Choroid plexus epithelial cell (primary cell): ENCODE measurements at regions not wholly inside any gene's neighbourhood (a gene's known extent, or its start where the extent isn't known, plus 50 kb on each side); places are given as distances from the start of the nearest gene placed in this dataset.

ENCODE experiments used
- DNase-seq: peaks from one replicate; pipeline ENCODE4 v3.0.0-alpha.2; 2010; ENCODE audit warnings: low read depth
- H3K4me3 ChIP-seq: 2 replicates; pipeline ENCODE4 v1.5.1; 2011; ENCODE audit warnings: low read depth, mild to moderate bottlenecking, control low read depth, low read length, moderate library complexity
- TF ChIP-seq, protein P1 (sequence below): conservative IDR thresholded peaks from 2 replicates; pipeline ENCODE4 v1.5.1; 2011; ENCODE audit warnings: low read depth, mild to moderate bottlenecking, control low read depth, inconsistent platforms, low read length, moderate library complexity

DNA sequence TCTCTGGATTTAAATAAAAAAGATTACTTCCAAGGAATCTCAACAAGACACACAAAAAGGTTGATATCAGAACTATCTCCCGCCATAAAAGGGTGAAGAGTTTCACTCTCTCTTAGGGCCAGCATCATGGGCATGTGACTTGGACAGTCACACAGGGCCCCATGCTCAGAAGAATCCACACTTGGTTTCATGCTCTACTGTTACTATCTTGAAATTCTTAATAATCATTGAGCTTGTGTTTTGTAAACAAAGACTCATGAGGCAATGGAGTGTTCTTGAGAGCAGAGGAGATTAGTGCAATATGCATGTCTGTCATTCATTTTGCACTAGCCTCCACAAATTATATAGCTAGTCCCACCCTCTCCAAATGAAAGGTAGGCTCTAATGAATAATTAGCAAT, 58.4 kb downstream of the HMHB1 start:
- H3K4me3 ChIP-seq, result no peak overlapping the region
- no peak for DNase-seq
- TF ChIP-seq, protein P1, sequence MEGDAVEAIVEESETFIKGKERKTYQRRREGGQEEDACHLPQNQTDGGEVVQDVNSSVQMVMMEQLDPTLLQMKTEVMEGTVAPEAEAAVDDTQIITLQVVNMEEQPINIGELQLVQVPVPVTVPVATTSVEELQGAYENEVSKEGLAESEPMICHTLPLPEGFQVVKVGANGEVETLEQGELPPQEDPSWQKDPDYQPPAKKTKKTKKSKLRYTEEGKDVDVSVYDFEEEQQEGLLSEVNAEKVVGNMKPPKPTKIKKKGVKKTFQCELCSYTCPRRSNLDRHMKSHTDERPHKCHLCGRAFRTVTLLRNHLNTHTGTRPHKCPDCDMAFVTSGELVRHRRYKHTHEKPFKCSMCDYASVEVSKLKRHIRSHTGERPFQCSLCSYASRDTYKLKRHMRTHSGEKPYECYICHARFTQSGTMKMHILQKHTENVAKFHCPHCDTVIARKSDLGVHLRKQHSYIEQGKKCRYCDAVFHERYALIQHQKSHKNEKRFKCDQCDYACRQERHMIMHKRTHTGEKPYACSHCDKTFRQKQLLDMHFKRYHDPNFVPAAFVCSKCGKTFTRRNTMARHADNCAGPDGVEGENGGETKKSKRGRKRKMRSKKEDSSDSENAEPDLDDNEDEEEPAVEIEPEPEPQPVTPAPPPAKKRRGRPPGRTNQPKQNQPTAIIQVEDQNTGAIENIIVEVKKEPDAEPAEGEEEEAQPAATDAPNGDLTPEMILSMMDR, result no peak

DNA sequence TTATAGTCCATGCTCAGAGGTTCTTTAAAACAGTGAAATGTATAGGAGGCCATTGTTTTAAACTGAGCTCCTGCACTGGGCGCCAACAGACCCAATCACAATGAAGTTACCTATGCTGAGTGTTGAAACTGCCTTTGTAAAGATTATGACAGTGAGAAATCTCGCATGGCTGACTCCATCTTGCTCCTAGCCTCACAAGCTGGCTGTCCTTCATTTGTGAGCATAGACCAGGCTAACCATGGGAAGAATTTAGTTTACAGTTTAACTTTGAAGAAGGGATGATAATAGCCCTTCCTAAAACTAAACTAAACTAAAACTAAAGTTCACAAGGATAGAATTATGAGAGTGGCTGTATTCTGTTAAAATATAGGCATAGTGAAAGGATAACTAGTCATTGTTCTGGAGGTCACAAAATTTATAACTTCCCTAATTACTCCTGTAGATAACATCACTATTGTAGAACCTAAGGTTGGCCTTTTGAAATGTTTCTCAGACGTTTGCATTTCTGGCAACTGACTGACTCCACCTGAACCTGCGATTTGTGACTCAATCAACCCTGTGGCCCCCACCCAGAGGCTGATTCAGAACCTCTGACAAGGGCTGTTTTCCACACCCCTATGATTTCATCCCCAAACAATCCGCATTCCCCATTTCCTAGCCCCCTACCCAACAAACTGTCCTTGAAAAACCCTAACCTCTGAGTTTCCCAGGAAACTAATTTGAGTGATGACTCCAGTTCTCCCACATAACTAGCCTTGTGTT, 59.1 kb downstream of the HMHB1 start:
- no peak for DNase-seq
- TF ChIP-seq, protein P1, result no peak
- H3K4me3 ChIP-seq, result no peak overlapping the region

DNA sequence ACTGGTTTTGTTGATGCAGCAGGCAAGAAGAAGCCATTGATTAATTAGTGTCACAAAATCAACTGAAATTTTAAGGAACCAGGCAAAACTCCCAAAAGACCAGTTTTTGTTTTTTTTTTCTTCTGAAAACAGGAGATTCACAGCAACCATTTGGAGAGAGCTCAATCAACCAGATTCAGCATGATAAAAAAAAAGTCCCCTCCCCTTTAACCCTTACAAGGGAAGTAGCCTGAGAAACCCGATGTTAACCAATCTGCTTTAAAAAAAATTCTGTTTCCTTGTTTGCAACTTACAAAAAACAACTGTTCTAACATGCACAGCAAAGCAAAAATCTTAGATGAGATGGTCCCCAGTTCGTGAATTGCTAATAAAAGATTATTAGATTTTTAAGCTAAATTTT, 59.7 kb downstream of the HMHB1 start:
- no peak overlapping the region for H3K4me3 ChIP-seq
- DNase-seq, result no peak
- TF ChIP-seq, protein P1, result no peak

DNA sequence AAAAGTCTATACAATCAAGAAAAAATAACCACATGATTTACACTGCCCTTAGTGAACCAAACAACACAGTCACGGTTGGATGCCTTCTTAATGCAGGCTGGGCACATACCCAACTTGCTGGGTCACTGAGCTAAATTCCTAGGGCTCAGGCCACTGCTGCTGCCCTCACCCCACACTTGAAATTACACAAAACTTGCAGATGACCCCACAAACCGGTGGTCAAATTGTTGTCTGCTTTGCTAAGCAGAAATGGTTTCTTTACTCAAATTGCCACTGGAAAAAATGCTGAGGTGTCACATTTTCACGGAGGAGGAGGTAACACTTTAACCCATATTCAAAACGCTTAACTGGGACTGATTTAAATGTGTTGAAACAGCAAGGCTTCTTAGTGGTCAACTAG, 62.4 kb downstream of the HMHB1 start:
- TF ChIP-seq, protein P1, result no peak
- DNase-seq, result peak; percentile 58
- H3K4me3 ChIP-seq, result no peak overlapping the region

DNA sequence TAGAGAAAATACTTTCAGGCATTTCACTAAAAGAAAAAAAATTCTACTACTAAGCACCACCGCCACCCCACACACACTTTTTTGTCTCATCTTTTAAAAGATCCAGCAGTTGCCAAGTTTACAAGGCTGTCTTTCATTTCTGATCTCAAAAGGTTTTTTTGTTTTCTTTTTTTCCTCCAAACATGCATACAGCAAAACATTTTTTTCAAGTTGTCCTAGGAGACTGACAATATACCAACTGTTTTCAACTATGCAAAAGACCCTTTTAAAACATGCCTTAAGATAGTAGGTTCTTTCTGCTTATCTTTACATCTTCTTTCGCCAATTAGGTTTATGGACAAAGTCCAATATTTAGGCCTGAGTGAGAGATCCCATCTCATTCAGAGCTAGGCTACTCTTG, 65.2 kb downstream of the HMHB1 start:
- H3K4me3 ChIP-seq, result no peak overlapping the region
- no peak for DNase-seq
- TF ChIP-seq, protein P1, result no peak

DNA sequence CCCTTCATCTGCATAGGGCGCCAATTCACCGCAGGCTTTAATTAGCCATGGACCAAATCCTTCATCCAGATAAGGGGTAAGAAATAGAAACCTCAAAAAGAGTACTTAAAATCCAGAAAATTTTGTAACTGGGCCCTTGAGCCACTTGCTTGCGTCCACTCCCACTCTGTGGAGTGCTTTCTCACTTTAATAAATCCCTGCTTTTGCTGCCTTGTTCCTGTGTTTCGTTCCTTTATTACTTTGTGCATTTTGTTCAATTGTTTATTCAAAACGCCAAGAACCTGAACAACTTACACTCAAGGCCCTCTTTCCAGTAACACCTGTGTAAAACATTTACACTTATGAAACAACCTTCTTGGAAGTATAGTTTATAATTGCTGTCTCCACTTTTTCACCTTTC, 66.5 kb downstream of the HMHB1 start:
- no peak overlapping the region for H3K4me3 ChIP-seq
- DNase-seq, result no peak
- TF ChIP-seq, protein P1, result no peak

DNA sequence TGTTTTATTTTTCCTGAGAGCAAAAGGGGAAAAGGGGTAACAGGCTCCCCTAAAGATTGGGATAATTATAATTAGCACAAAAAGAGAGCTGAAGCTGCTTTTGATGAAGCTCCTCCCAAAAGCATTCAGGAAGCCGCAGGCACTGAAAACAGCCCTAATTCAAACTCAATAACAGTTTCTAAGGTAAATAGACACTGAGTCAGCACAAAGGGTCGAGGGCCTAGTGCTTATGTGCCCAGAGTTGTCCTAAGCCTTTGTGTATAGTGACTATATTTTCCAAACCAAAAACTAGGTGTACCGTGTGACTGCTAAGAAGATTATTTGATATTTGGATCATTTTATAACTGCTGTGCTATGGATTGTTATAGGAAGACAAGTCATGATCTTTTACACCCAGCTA, 67.7 kb downstream of the HMHB1 start:
- TF ChIP-seq, protein P1, result no peak
- DNase-seq, result peak; percentile 49
- no peak overlapping the region for H3K4me3 ChIP-seq
